ENCODE measurements at regions not wholly inside any gene's neighbourhood (a gene's known extent, or its start where the extent isn't known, plus 50 kb on each side); places are given as distances from the start of the nearest gene placed in this dataset.

GRCh38 chr12:92029902-92030586, 115.6 kb downstream of the BTG1 start:
- no peak for DNase-seq

- DNase-seq = no peak
These were observed 116.5 kb downstream of the BTG1 start for GRCh38 chr12:92029136-92029535.

- no peak for DNase-seq
These were observed 117.3 kb downstream of the BTG1 start for GRCh38 chr12:92028441-92028709.

- DNase-seq = no peak
These were observed 117.8 kb downstream of the BTG1 start for GRCh38 chr12:92027701-92028440.

- DNase-seq = no peak
These were observed 118.4 kb downstream of the BTG1 start for GRCh38 chr12:92027243-92027642.

GRCh38 chr12:92025462-92026207, 120.0 kb downstream of the BTG1 start:
- no peak for DNase-seq

GRCh38 chr12:92022093-92022492, 123.6 kb downstream of the BTG1 start:
- DNase-seq = no peak

- DNase-seq = no peak
These were observed 124.0 kb downstream of the BTG1 start for GRCh38 chr12:92021666-92022035.

GRCh38 chr12:92020983-92021665, 124.5 kb downstream of the BTG1 start:
- DNase-seq = no peak

- no peak for DNase-seq
These were observed 126.0 kb downstream of the BTG1 start for GRCh38 chr12:92019491-92020277.

- no peak for DNase-seq
These were observed 133.0 kb downstream of the BTG1 start for GRCh38 chr12:92012691-92013090.

GRCh38 chr12:92010853-92011701, 134.6 kb downstream of the BTG1 start:
- no peak for DNase-seq

GRCh38 chr12:92010368-92010767, 135.3 kb downstream of the BTG1 start:
- no peak for DNase-seq

- no peak for DNase-seq
These were observed 137.3 kb downstream of the BTG1 start for GRCh38 chr12:92008345-92008744.

- no peak for DNase-seq
These were observed 137.9 kb downstream of the BTG1 start for GRCh38 chr12:92007787-92008186.

- DNase-seq = no peak
These were observed 141.9 kb downstream of the BTG1 start for GRCh38 chr12:92003701-92004100.

GRCh38 chr12:92002673-92003382, 142.8 kb downstream of the BTG1 start:
- no peak for DNase-seq

- DNase-seq = no peak
These were observed 143.4 kb downstream of the BTG1 start for GRCh38 chr12:92002195-92002649.

- DNase-seq = no peak
These were observed 145.0 kb downstream of the BTG1 start for GRCh38 chr12:92000597-92000996.

GRCh38 chr12:91999823-92000222, 145.8 kb downstream of the BTG1 start:
- no peak for DNase-seq

GRCh38 chr12:91998316-91998715, 147.3 kb downstream of the BTG1 start:
- no peak for DNase-seq

All from AML-193 (cell line).